Body of pancreas (tissue), 4 donors: ENCODE measurements at regions not wholly inside any gene's neighbourhood (a gene's known extent, or its start where the extent isn't known, plus 50 kb on each side); places are given as distances from the start of the nearest gene placed in this dataset.

Experiments
- ATAC-seq: fragments of 150-250 bp; one replicate; pipeline ENCODE4 v1.9.1; 2016
- DNase-seq, 4 donors: peaks; one replicate each; pipeline ENCODE4 v3.0.0-alpha.2; 2019
- H3K27ac ChIP-seq, 4 donors: fragments of 200-600 bp; sonication (generic); 1 replicate in 3 of 4; 2 replicates in 1 of 4; pipeline versions ENCODE4 v1.5.1 to v1.6.1; 2016 to 2019; ENCODE audit warnings: mild to moderate bottlenecking in 1 of 4, mixed read lengths in 1 of 4, moderate library complexity in 1 of 4
- H3K27me3 ChIP-seq, 2 donors: fragments of 200-600 bp; sonication (generic); one replicate each; pipeline ENCODE4 v1.6.0; 2016; ENCODE audit warnings: mild to moderate bottlenecking in 1 of 2
- H3K36me3 ChIP-seq, 2 donors: fragments of 200-600 bp; sonication (generic); replicated peaks in 1 of 2; 2 replicates each; pipeline ENCODE4 v1.5.1; 2016; ENCODE audit warnings: low read depth in 2 of 2; ENCODE audit not compliant: insufficient read depth in 1 of 2
- H3K4me1 ChIP-seq: fragments of 200-600 bp; sonication (generic); one replicate; pipeline ENCODE4 v1.6.0; 2016
- H3K4me3 ChIP-seq, 2 donors: fragments of 200-600 bp; sonication (generic); 1 replicate in 1 of 2; 2 replicates in 1 of 2; pipeline ENCODE4 v1.5.1; 2016 to 2019
- H3K9me3 ChIP-seq, 3 donors: fragments of 200-600 bp; sonication (generic); 1 replicate in 2 of 3; 2 replicates in 1 of 3; pipeline ENCODE4 v1.5.1; 2016
- POLR2A ChIP-seq, 3 donors: fragments of 450-650 bp; IDR thresholded peaks; one replicate each; pipeline ENCODE4 v1.6.1; 2016; ENCODE audit warnings: antibody characterized with exemption in 3 of 3, mild to moderate bottlenecking in 2 of 3
- WGBS, 2 donors: methylation state at CpG; one replicate each; pipeline ENCODE4 v1.1.5; 2017; 5-methylcytosine and 5-hydroxymethylcytosine counted together
- intact Hi-C: fragments of 100-400 bp; cut with DNase I; formaldehyde crosslinking; loops from one replicate; pipeline ENCODE4 v1.15.1; 2023
- TF ChIP-seq, protein P1 (sequence below), 7 experiments: fragments of 450-650 bp in 4 of 7; fragments of 200-600 bp in 3 of 7; sonication (generic) in 3 of 7; IDR thresholded peaks; one replicate each; pipeline ENCODE4 v1.5.1; 2016 to 2019; ENCODE audit warnings: antibody characterized with exemption in 7 of 7

DNA sequence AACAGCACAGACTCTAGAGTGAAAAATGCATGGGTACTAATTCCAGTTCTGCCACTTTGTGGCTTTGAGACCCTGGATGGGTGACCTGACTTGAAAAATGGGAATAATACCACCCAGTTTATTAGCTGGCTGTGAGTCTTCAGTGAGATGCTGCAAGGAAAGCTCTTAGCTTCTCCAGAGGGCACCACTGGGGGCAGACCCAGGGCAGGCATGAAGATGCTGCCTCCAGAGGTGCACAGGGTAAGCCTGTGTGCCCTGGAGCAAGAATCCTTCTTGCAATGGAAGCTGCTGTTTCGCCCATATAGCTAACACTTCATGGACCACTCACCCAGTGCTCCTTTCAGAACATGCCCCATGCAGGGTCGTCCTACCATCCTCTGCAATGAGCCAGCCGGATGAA, 75.7 kb downstream of the C5orf15 start:
- Histone ChIP-seq H3K27me3 (no peaks in the 10 kb centered on the region), H3K36me3 (no peaks in the 10 kb centered on the region), H3K27ac (no peak overlapping the region), H3K4me1 (no peaks in the 10 kb centered on the region), H3K4me3 (no peak overlapping the region), H3K9me3 (no peaks in the 10 kb centered on the region)
- no peak for ATAC-seq
- TF ChIP-seq, protein P1, sequence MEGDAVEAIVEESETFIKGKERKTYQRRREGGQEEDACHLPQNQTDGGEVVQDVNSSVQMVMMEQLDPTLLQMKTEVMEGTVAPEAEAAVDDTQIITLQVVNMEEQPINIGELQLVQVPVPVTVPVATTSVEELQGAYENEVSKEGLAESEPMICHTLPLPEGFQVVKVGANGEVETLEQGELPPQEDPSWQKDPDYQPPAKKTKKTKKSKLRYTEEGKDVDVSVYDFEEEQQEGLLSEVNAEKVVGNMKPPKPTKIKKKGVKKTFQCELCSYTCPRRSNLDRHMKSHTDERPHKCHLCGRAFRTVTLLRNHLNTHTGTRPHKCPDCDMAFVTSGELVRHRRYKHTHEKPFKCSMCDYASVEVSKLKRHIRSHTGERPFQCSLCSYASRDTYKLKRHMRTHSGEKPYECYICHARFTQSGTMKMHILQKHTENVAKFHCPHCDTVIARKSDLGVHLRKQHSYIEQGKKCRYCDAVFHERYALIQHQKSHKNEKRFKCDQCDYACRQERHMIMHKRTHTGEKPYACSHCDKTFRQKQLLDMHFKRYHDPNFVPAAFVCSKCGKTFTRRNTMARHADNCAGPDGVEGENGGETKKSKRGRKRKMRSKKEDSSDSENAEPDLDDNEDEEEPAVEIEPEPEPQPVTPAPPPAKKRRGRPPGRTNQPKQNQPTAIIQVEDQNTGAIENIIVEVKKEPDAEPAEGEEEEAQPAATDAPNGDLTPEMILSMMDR (IDR thresholded peaks at IDR 0.05): no peak
- no peak for TF ChIP-seq POLR2A (IDR thresholded peaks at IDR 0.05)
- intact Hi-C loops: no loop called here
- WGBS, 2 donors: 84 to 94% methylated on average over 3 of the region's 3 CpGs
- no peak for DNase-seq

DNA sequence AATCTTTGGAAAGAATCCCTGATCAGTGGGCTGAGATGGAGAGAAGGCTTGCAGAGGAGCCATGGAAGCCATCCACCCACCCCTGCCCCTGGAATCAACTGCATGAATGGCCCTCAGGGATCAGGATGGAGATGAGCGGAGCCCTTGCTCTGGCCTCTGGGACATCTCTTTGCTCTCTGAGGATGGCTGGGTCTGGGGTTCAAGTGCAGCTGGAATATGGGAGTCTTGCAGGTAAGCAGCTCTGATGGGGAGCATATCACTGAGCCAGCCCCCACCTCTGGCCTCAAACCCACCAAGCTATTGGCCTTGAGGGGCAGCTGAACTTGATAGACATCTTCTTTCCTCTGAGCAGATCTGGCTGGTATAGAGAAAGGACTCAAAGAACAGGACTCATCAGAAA, 76.1 kb downstream of the C5orf15 start:
- Histone ChIP-seq H3K36me3 (no peaks in the 10 kb centered on the region), H3K27ac (no peak overlapping the region), H3K4me1 (no peaks in the 10 kb centered on the region), H3K27me3 (no peaks in the 10 kb centered on the region), H3K9me3 (no peaks in the 10 kb centered on the region), H3K4me3 (no peak overlapping the region)
- intact Hi-C loops: no loop called here
- TF ChIP-seq POLR2A (IDR thresholded peaks at IDR 0.05): no peak
- TF ChIP-seq, protein P1 (IDR thresholded peaks at IDR 0.05): no peak
- ATAC-seq: no peak
- DNase-seq: no peak
- WGBS, 2 donors: 100% methylated on average over 1 of the region's 1 CpG; no CpG with 5 or more reads in 1 of the 2 donors

DNA sequence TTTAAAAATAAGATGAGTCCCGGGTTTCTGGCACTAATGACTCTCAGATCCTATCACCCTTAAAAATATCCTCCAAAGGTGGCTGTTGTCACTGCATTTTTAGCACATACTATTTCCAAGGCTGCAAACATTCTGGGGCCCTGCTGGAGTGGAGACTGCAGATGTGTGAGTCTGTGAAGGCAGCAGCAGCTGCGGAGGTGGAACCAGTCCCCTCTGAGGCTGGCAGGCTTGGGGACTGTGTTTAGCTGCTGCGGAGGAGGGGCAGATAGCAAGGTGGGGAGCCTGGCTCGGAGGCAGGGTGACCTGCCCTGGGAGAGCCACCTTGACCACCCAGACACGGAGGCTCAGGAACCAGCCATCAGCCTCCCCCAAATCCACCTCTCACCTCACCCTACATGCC, 77.0 kb downstream of the C5orf15 start:
- Histone ChIP-seq H3K9me3 (no peaks in the 10 kb centered on the region), H3K36me3 (no peaks in the 10 kb centered on the region), H3K4me1 (no peaks in the 10 kb centered on the region), H3K27me3 (no peaks in the 10 kb centered on the region), H3K4me3 (no peak overlapping the region), H3K27ac (no peak overlapping the region)
- DNase-seq (no peak), ATAC-seq (no peak)
- WGBS, 2 donors: 82 to 89% methylated on average over 3 to 5 of the region's 5 CpGs
- intact Hi-C loops: no loop called here
- TF ChIP-seq, protein P1 (IDR thresholded peaks at IDR 0.05): no peak

- intact Hi-C loops: no loop called here
- WGBS, 2 donors: 63 to 64% methylated on average over 1 of the region's 1 CpG
- no peaks in the 10 kb centered on the region for H3K27me3 ChIP-seq
- no peaks in the 10 kb centered on the region for H3K4me1 ChIP-seq
- H3K9me3 ChIP-seq: no peaks in the 10 kb centered on the region
- H3K36me3 ChIP-seq: no peaks in the 10 kb centered on the region
- TF ChIP-seq, protein P1 (IDR thresholded peaks at IDR 0.05): no peak
- no peak for TF ChIP-seq POLR2A (IDR thresholded peaks at IDR 0.05)
- no peak for ATAC-seq
- H3K27ac ChIP-seq: no peak overlapping the region
- no peak overlapping the region for H3K4me3 ChIP-seq
- no peak for DNase-seq
Observed at GRCh38 chr5:133890776-133891280, 77.6 kb downstream of the C5orf15 start.

DNA sequence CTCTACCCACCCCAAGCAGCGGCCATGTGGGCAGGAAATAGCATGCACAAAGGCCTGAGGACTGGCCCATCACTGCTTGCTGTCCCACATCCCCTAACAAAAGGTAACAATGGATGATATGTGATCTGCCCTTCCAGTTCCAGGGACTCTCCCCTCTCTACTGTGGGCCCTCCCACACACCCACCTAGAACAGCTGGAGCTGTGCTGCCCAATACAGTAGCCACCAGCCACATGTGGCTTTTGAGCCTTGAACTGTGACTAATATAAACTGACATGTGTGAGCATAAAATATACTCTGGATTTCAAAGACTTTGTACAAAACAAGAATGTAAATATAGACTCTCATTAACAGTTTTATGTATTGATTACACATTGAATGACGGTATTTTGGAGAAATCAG, 78.1 kb downstream of the C5orf15 start:
- H3K4me3 ChIP-seq: no peak overlapping the region
- no peaks in the 10 kb centered on the region for H3K4me1 ChIP-seq
- DNase-seq (no peak), ATAC-seq (no peak)
- no peaks in the 10 kb centered on the region for H3K9me3 ChIP-seq
- intact Hi-C loops: no loop called here
- TF ChIP-seq POLR2A (IDR thresholded peaks at IDR 0.05): no peak
- TF ChIP-seq, protein P1 (IDR thresholded peaks at IDR 0.05): no peak
- no peaks in the 10 kb centered on the region for H3K36me3 ChIP-seq
- WGBS, 2 donors: 68 to 95% methylated on average over 1 to 2 of the region's 2 CpGs
- no peak overlapping the region for H3K27ac ChIP-seq
- no peaks in the 10 kb centered on the region for H3K27me3 ChIP-seq
